A673 (cell line): ENCODE measurements at regions not wholly inside any gene's neighbourhood (a gene's known extent, or its start where the extent isn't known, plus 50 kb on each side); places are given as distances from the start of the nearest gene placed in this dataset.

Source experiments
- CTCF ChIP-seq: fragments of 300-800, 200-600 bp; sonication (generic); conservative IDR thresholded peaks from 2 replicates; pipeline ENCODE4 v1.5.1; 2017; ENCODE audit warnings: low read depth, mild to moderate bottlenecking, antibody characterized with exemption, low read length, moderate library complexity, mixed read lengths
- EZH2 ChIP-seq: fragments of 200-600 bp; sonication (generic); IDR thresholded peaks from 2 replicates; pipeline ENCODE4 v1.6.1; 2017; ENCODE audit warnings: borderline replicate concordance, low read depth, mild to moderate bottlenecking, mixed read lengths, antibody characterized with exemption, low read length; ENCODE audit not compliant: poor library complexity, severe bottlenecking

GRCh38 chr6:155587817-155588216 is 132.2 kb upstream of the NOX3 start:
- TF ChIP-seq CTCF (no peak), EZH2 (no peak)
